G401 (cell line): ENCODE measurements at regions not wholly inside any gene's neighbourhood (a gene's known extent, or its start where the extent isn't known, plus 50 kb on each side); places are given as distances from the start of the nearest gene placed in this dataset.
A peak's percentile ranks its signal among the peaks of the same experiment; 100 is the strongest.
"Not testable (repeated sequence)": the region's sequence is repeated elsewhere in the genome, so short reads cannot be mapped to it uniquely, and the experiment has no call there.

Experiments
- DNase-seq: peaks from one replicate; pipeline ENCODE4 v3.0.0-alpha.2; 2015; ENCODE audit warnings: low spot score
- in situ Hi-C: cut with HindIII; loops from 2 replicates; pipeline ENCODE4 v1.10.0; 2016; ENCODE audit warnings: low sequenced_read_pairs, mixed read lengths

DNA sequence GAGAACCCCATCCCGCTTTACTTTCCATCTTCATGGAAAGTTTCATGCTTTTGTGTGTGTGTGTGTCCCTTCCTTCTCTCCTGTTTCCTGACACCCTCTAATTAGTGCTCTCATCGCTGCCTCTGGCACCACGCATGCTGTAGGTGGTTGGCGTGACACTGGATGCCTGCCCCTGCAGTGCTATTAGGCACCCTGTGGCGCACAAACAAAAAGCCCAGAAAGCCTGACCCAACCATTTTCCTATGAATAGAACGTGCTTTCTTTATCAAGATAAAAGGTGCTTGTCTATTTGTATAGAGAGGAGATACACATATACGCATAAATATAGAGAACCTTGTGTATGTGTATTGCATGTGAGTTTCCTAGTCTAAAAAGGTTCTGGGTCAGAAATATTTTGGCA, 120.8 kb upstream of the CDCA7L start:
- no peak for DNase-seq
- in situ Hi-C loops, result no loop called here

GRCh38 chr7:22064816-22065215, 119.1 kb upstream of the CDCA7L start:
- in situ Hi-C loops, result no loop called here
- DNase-seq, result no peak

DNA sequence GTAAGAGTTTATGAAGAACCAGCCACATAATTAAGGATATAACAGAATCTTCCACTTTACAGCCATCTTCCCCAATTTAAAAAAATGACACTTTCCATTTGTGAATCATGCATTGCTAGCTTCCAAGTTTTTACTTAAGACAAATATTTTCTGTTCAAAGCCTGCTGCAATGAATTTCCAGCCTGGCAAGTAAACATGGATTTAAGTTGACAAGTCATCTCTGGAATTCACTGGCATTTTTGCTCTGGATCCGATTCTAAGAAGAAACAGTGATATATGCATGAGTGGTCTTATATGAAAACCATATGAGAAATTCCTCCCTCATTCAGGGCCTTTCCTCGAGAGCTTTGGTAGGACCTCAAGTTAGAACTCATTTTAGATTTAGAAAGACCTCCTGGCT, 116.1 kb upstream of the CDCA7L start:
- in situ Hi-C loops, result no loop called here

DNA sequence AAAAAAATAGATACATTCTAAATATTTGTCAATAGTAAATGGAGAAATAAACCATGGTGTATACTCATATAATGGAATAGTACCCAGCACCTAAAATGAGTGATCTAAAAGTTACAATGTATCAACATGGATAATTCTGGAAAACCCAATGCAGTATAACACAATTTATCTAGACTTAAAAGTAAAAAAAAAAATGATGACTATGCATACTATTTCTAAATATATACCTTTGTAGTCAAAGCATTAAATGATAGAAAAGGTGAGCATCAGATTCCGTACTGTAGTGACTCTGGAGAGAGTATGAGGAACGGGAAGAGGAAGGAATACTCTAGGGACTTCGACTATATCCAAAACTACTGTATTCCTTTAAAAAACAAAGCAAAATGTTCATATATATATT, 115.2 kb upstream of the CDCA7L start:
- DNase-seq, result no peak
- in situ Hi-C loops, result no loop called here

More for the DNA sequence above, 116.1 kb upstream of the CDCA7L start:
- no peak for DNase-seq

DNA sequence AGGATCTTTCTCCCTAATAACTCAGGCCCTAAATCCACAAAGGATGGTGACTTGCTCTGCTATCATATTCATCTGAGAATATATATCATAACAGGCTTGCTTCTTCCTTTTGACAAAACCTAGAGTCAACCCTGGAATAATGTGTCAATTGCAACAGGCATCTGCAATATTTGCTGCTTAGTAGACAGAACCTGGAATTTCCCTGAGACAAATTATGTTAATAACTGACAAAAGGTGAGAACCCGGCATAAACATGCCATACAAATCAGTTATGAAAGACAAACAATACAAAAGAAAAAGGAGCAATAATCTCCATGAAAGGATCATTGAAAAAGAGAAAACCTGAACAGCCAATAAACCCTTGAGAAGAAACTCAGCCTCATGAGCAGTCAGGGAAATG, 114.5 kb upstream of the CDCA7L start:
- DNase-seq, result no peak
- in situ Hi-C loops, result no loop called here

DNA sequence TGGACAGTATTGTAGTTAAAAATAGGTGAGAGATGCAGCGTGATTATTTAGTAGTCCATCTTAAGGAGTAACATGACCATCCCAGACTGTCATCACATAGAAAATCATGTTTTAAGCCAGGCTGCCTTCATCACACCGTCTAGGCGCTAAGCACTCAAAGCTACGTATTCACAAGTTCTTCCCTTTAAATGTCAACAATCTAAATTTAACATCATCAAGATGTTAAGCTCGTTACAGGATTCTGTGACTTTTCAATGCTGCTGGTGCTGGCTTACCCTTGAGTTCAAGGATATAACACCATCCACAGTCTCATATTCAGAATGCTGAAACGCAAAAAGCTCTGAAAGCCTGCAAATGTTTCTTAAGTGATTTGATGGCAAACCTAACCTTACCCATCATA, 109.5 kb upstream of the CDCA7L start:
- in situ Hi-C loops, result no loop called here
- DNase-seq, result no peak

GRCh38 chr7:22052674-22053365, 107.1 kb upstream of the CDCA7L start:
- DNase-seq, result no peak
- in situ Hi-C loops, result no loop called here

GRCh38 chr7:22051886-22052673, 106.4 kb upstream of the CDCA7L start:
- peak; percentile 70 for DNase-seq
- in situ Hi-C loops, result no loop called here

- in situ Hi-C loops, result no loop called here
These were observed 104.2 kb upstream of the CDCA7L start for GRCh38 chr7:22049766-22050500.

GRCh38 chr7:22043367-22043766, 97.7 kb upstream of the CDCA7L start:
- DNase-seq, result no peak
- in situ Hi-C loops, result no loop called here

More at GRCh38 chr7:22049766-22050500, 104.2 kb upstream of the CDCA7L start:
- no peak for DNase-seq

- no peak for DNase-seq
- in situ Hi-C loops, result no loop called here
These were observed 95.4 kb upstream of the CDCA7L start for GRCh38 chr7:22040923-22041595.

DNA sequence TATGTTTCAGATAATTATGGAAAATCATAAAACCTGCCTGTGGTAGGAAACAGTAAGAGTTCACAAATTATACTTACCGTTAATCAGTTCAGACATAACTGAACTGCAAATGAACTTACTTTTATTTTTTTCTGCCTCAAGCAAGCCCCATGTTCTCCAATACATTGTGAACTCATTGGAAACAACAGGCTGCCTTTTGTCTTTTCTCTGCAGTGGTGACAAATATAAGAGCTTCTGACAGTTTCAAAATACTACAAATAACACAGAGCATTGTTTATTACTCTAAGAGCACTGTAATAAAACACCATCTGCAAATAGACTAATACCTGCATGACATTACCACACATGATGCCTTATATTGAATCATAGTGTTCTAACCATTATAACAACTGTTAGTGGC, 94.0 kb upstream of the CDCA7L start:
- DNase-seq, result no peak
- in situ Hi-C loops, result no loop called here

GRCh38 chr7:22032356-22032755, 86.7 kb upstream of the CDCA7L start:
- DNase-seq, in situ Hi-C loops: not testable (repeated sequence)

- in situ Hi-C loops, DNase-seq: not testable (repeated sequence)
These were observed 83.0 kb upstream of the CDCA7L start for GRCh38 chr7:22028656-22029055.

DNA sequence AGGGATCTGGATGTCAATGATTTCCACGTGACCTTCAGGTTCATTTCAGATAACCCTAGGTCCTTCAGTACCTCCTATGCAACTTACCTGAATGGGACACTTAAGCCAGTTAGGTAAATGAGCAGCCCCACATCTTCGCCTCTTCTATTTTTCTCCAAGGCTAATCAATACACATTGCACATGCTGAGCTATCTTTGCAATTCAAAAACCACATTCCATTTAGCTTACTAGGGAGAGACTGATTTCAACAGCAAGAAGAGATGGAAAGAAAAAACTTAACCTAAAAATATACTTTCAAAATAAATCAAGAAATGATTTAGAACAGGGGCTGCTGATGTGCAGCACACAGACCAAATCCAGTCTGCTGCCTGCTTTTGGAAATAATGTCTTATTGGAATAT, 81.8 kb upstream of the CDCA7L start:
- in situ Hi-C loops, result no loop called here
- no peak for DNase-seq

- no peak for DNase-seq
- in situ Hi-C loops, result no loop called here
These were observed 80.3 kb upstream of the CDCA7L start for GRCh38 chr7:22025983-22026382.

GRCh38 chr7:22025075-22025474, 79.4 kb upstream of the CDCA7L start:
- in situ Hi-C loops, result no loop called here
- no peak for DNase-seq

GRCh38 chr7:22019931-22020330, 74.2 kb upstream of the CDCA7L start:
- in situ Hi-C loops, result no loop called here
- DNase-seq, result no peak

- peak; percentile 79 for DNase-seq
- in situ Hi-C loops, result no loop called here
These were observed 70.8 kb upstream of the CDCA7L start for GRCh38 chr7:22016507-22016906.

DNA sequence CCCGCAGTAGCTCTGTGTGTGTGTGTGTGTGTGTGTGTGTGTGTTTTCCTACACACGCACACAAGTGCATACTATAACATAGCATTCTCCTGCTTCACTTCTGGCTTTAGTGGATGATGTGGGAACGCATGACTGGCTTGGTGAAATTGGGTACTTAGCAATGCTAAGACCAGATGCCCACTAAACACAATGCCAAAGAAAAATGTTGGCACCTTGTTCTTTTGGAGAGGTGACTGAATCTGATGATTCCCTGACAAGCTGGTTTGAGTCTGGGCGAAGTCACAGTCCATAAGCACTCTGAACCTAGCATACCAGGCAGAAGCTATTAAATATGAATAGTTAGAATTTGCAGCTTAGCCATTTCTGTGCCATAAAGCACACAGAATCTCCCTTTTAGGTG, 68.0 kb upstream of the CDCA7L start:
- in situ Hi-C loops, result no loop called here
- DNase-seq, result peak; percentile 71
